Adrenal gland (tissue), 9 donors: ENCODE measurements at regions not wholly inside any gene's neighbourhood (a gene's known extent, or its start where the extent isn't known, plus 50 kb on each side); places are given as distances from the start of the nearest gene placed in this dataset.

Experiments used
- DNase-seq, 7 donors: peaks; one replicate each; pipeline ENCODE4 v3.0.0-alpha.2; 2019 to 2020
- H3K27ac ChIP-seq, 5 donors: fragments of 200-600 bp; sonication (generic) in 4 of 5; 1 replicate in 3 of 5; 2 replicates in 2 of 5; pipeline versions ENCODE4 v1.5.1 to v1.8.0; 2016 to 2020; ENCODE audit warnings: mild to moderate bottlenecking in 1 of 5
- H3K27me3 ChIP-seq: fragments of 200-600 bp; 2 replicates; pipeline ENCODE4 v1.8.0; 2021
- H3K36me3 ChIP-seq, 2 donors: fragments of 200-600 bp; replicated peaks in 1 of 2; 1 replicate in 1 of 2; 2 replicates in 1 of 2; pipeline versions ENCODE4 v1.5.1 to v1.8.0; 2018 to 2022
- H3K4me1 ChIP-seq, 2 donors: fragments of 200-600 bp; replicated peaks in 1 of 2; 1 replicate in 1 of 2; 2 replicates in 1 of 2; pipeline versions ENCODE4 v1.5.1 to v1.8.0; 2018 to 2021
- H3K4me3 ChIP-seq, 4 donors: fragments of 200-600 bp; sonication (generic) in 3 of 4; one replicate each; pipeline ENCODE4 v1.5.1; 2016 to 2018
- H3K9me3 ChIP-seq, 3 donors: fragments of 200-600 bp; sonication (generic) in 1 of 3; replicated peaks in 1 of 3; 1 replicate in 2 of 3; 2 replicates in 1 of 3; pipeline versions ENCODE4 v1.5.1 to v1.8.0; 2016 to 2021
- CTCF ChIP-seq, 6 experiments: fragments of 450-650 bp in 4 of 6; fragments of 200-600 bp in 2 of 6; sonication (generic) in 1 of 6; IDR thresholded peaks; 1 replicate in 5 of 6; 2 replicates in 1 of 6; pipeline versions ENCODE4 v1.5.1 to v1.8.0; 2016 to 2021; ENCODE audit warnings: antibody characterized with exemption in 6 of 6, mild to moderate bottlenecking in 2 of 6, moderate library complexity in 1 of 6
- POLR2A ChIP-seq, 2 donors: fragments of 450-650 bp; IDR thresholded peaks; one replicate each; pipeline ENCODE4 v1.6.1; 2017; ENCODE audit warnings: antibody characterized with exemption in 2 of 2, mild to moderate bottlenecking in 2 of 2, moderate library complexity in 1 of 2
- WGBS, 4 donors: extraction: QIAGEN DNeasy Blood & Tissue Kit in 2 of 4; methylation state at CpG; one replicate each; pipeline versions ENCODE4 v1.1.5 to v1.1.7; 2013 to 2017; 5-methylcytosine and 5-hydroxymethylcytosine counted together
- intact Hi-C, 2 donors: fragments of 100-400 bp; cut with DNase I; formaldehyde crosslinking; loops; one replicate each; pipeline versions ENCODE4 v1.14.1 to v1.15.0; 2022 to 2023
- donor health status: healthy with polysubstance abuse.
- donor health status: Bipolar disorder and iron deficiency.
- donor health status: DM: yes; HTN: yes; CAD: no.
- donor health status: DM: no; HTN: no; CAD: no.
- donor health status: DM: no; HTN: no; CAD: no.

GRCh38 chr5:99248066-99248465 is 319.3 kb upstream of the CHD1 start:
- no peaks in the 10 kb centered on the region for H3K27me3 ChIP-seq
- H3K9me3 ChIP-seq = no peaks in the 10 kb centered on the region
- DNase-seq = no peak
- H3K36me3 ChIP-seq = no peaks in the 10 kb centered on the region
- H3K27ac ChIP-seq = no peak overlapping the region
- no peaks in the 10 kb centered on the region for H3K4me1 ChIP-seq
- no peak overlapping the region for H3K4me3 ChIP-seq
- no peak for TF ChIP-seq CTCF (IDR thresholded peaks at IDR 0.05)
- TF ChIP-seq POLR2A (IDR thresholded peaks at IDR 0.05) = no peak
- intact Hi-C loops = no loop called here
- 41 to 58% (median 46%) methylated on average over 2 of the region's 2 CpGs for WGBS, 4 donors

DNA sequence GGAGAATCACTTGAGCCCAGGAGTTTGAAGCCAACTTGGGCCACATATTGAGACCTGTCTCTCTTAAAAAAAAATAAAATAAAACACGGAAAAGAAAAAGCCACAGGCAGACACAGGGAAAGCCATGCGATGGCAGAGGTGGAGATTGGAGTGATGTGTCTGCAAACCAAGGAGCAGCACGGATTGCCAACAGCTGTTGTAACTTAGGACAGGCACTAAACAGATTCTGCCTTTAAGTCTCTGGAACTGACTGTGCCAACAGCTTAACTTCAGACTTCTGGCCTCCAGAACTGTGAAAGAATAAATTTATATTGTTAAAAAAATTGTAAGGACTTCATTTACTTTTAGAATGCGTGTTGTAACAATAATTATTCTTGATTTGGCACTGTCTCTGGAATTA is 318.5 kb upstream of the CHD1 start:
- Histone ChIP-seq H3K36me3 (no peaks in the 10 kb centered on the region), H3K9me3 (no peaks in the 10 kb centered on the region), H3K27ac (no peak overlapping the region), H3K4me3 (no peak overlapping the region), H3K27me3 (no peaks in the 10 kb centered on the region), H3K4me1 (no peaks in the 10 kb centered on the region)
- WGBS, 4 donors = 66 to 79% (median 74%) methylated on average over 4 of the region's 4 CpGs
- no peak for DNase-seq
- TF ChIP-seq CTCF (IDR thresholded peaks at IDR 0.05) (no peak), POLR2A (IDR thresholded peaks at IDR 0.05) (no peak)
- intact Hi-C loops = no loop called here

DNA sequence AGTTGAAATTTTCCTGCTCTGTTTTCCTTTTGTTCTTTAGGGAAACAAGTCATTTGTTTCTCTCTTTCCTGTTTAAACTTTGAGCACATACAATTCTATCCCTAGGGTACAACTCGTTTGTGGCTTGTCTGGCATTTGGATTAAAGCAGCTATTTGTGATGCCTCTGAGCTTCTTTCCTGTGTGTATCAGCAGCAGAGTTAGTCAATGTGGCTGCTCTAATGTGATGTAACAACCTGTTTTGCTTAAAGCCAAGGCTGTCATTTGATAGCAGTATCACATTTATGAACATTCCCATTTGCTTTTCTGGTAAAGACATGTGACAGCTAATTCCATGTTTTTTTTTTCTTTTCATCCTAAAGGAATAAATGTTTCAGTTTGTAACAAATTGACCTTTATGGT is 314.3 kb upstream of the CHD1 start:
- no peak overlapping the region for H3K4me3 ChIP-seq
- no peaks in the 10 kb centered on the region for H3K27me3 ChIP-seq
- H3K36me3 ChIP-seq = no peaks in the 10 kb centered on the region
- intact Hi-C loops = no loop called here
- H3K27ac ChIP-seq = no peak overlapping the region
- no peak for DNase-seq
- H3K4me1 ChIP-seq = no peaks in the 10 kb centered on the region
- TF ChIP-seq POLR2A (IDR thresholded peaks at IDR 0.05) (no peak), CTCF (IDR thresholded peaks at IDR 0.05) (no peak)
- H3K9me3 ChIP-seq = no peaks in the 10 kb centered on the region
- WGBS, 4 donors = 6 to 13% (median 9%) methylated on average over 1 of the region's 1 CpG

DNA sequence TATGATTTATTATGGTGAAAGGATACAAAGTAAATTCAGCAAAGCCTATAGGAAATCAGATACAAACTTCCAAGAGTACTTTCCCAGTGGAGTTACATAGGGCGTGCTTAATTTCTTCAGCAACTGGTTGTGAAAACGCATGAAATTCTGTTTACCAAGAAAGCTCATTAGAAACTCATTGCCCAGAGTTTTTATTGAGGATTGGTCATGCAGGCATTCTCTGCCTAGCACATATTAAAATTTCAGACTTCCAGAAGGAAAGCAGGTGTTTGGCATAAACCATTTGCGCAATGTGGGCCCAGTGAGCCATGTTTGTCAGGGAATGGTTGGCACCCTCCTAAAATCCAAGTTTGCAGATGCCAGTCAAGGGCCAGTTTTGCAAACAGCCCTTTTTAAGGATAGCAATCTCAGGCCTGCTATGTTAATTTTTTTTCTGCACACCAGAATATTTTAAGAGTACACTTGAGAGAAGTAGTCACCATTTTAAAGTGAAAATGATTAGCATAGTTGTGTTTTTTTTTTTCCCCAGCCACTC is 311.1 kb upstream of the CHD1 start:
- H3K27ac ChIP-seq = no peak overlapping the region
- no peak for TF ChIP-seq POLR2A (IDR thresholded peaks at IDR 0.05)
- no peak for TF ChIP-seq CTCF (IDR thresholded peaks at IDR 0.05)
- H3K27me3 ChIP-seq = no peaks in the 10 kb centered on the region
- DNase-seq = no peak
- H3K36me3 ChIP-seq = no peaks in the 10 kb centered on the region
- H3K9me3 ChIP-seq = no peaks in the 10 kb centered on the region
- intact Hi-C loops = no loop called here
- no peak overlapping the region for H3K4me3 ChIP-seq
- H3K4me1 ChIP-seq = no peaks in the 10 kb centered on the region
- WGBS, 4 donors = 78 to 88% (median 83%) methylated on average over 3 of the region's 3 CpGs
